ENCODE measurements at regions not wholly inside any gene's neighbourhood (a gene's known extent, or its start where the extent isn't known, plus 50 kb on each side); places are given as distances from the start of the nearest gene placed in this dataset.

DNA sequence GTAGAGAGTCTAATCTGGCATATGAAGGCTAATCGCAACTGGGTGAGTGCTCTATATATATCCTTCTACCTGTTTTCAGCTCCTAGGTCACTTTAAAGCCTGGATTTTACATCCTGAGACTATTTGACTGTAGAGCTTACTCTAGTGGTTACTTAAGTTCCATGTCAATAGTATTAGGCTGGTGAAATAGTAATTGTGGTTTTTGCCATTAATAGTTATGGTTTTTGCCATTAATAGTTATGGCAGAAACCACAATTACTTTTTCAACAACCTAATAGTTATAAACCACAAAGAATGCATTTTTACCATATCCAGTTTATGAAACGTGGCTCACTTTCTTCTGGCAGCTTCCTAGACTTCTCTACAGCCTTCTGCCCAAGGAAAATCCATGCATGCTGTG is 263.1 kb upstream of the KIAA1217 start:
- ChIA-PET POLR2A (no interaction called here), CTCF (no interaction called here)
- no peak for DNase-seq (ENCODE audit: extremely low spot score)

GRCh38 chr10:23951841-23952240 is 257.1 kb upstream of the KIAA1217 start:
- TF ChIP-seq SUZ12 (IDR thresholded peaks at IDR 0.05) (no peak), HDGF (IDR thresholded peaks at IDR 0.05; ENCODE audit: borderline replicate concordance) (no peak), ZNF384 (IDR thresholded peaks at IDR 0.05) (no peak), TARDBP (IDR thresholded peaks at IDR 0.05) (no peak), NFRKB (IDR thresholded peaks at IDR 0.05) (no peak), SP1 (IDR thresholded peaks at IDR 0.05) (no peak), LEF1 (IDR thresholded peaks at IDR 0.05; ENCODE audit: borderline replicate concordance) (no peak), FOXA1 (IDR thresholded peaks at IDR 0.05) (no peak), FOXM1 (IDR thresholded peaks at IDR 0.05; ENCODE audit: borderline replicate concordance) (no peak), CTBP1 (IDR thresholded peaks at IDR 0.05; ENCODE audit: borderline replicate concordance) (no peak), ELF4 (IDR thresholded peaks at IDR 0.05) (no peak)
- TF ChIP-seq, protein P1, sequence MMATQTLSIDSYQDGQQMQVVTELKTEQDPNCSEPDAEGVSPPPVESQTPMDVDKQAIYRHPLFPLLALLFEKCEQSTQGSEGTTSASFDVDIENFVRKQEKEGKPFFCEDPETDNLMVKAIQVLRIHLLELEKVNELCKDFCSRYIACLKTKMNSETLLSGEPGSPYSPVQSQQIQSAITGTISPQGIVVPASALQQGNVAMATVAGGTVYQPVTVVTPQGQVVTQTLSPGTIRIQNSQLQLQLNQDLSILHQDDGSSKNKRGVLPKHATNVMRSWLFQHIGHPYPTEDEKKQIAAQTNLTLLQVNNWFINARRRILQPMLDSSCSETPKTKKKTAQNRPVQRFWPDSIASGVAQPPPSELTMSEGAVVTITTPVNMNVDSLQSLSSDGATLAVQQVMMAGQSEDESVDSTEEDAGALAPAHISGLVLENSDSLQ (IDR thresholded peaks at IDR 0.05): no peak
- POLR2A ChIA-PET: no interaction called here
- CTCF ChIA-PET: no interaction called here
- DNase-seq (ENCODE audit: extremely low spot score): no peak

More for the DNA sequence above, 263.1 kb upstream of the KIAA1217 start:
- TF ChIP-seq NFRKB (IDR thresholded peaks at IDR 0.05) (no peak), BHLHE40 (IDR thresholded peaks at IDR 0.05; ENCODE audit: borderline replicate concordance) (no peak), FOXA1 (IDR thresholded peaks at IDR 0.05) (no peak), SUZ12 (IDR thresholded peaks at IDR 0.05) (no peak), FOXM1 (IDR thresholded peaks at IDR 0.05; ENCODE audit: borderline replicate concordance) (no peak), L3MBTL2 (conservative IDR thresholded peaks at IDR 0.05) (no peak), HDGF (IDR thresholded peaks at IDR 0.05; ENCODE audit: borderline replicate concordance) (no peak), ELF4 (IDR thresholded peaks at IDR 0.05) (no peak), TARDBP (IDR thresholded peaks at IDR 0.05) (no peak), LEF1 (IDR thresholded peaks at IDR 0.05; ENCODE audit: borderline replicate concordance) (no peak), ARNT (IDR thresholded peaks at IDR 0.05) (no peak), SP1 (IDR thresholded peaks at IDR 0.05) (no peak), ZNF384 (IDR thresholded peaks at IDR 0.05) (no peak), CTBP1 (IDR thresholded peaks at IDR 0.05; ENCODE audit: borderline replicate concordance) (no peak), FOXK2 (IDR thresholded peaks at IDR 0.05) (no peak)
- TF ChIP-seq, protein P1 (IDR thresholded peaks at IDR 0.05): no peak

- ChIA-PET POLR2A (no interaction called here), CTCF (no interaction called here)
- TF ChIP-seq ARNT (IDR thresholded peaks at IDR 0.05) (no peak), FOXM1 (IDR thresholded peaks at IDR 0.05; ENCODE audit: borderline replicate concordance) (no peak), FOXK2 (IDR thresholded peaks at IDR 0.05) (no peak), HDGF (IDR thresholded peaks at IDR 0.05; ENCODE audit: borderline replicate concordance) (no peak)
- DNase-seq (ENCODE audit: extremely low spot score): no peak
These were observed 253.3 kb upstream of the KIAA1217 start for GRCh38 chr10:23955456-23956225.

GRCh38 chr10:23965123-23965522 is 243.8 kb upstream of the KIAA1217 start:
- POLR2A ChIA-PET: no interaction called here
- DNase-seq (ENCODE audit: extremely low spot score): no peak
- TF ChIP-seq FOXA1 (IDR thresholded peaks at IDR 0.05): no peak
- no peak for TF ChIP-seq ELF4 (IDR thresholded peaks at IDR 0.05)
- no peak for TF ChIP-seq FOXK2 (IDR thresholded peaks at IDR 0.05)
- no peak for TF ChIP-seq BHLHE40 (IDR thresholded peaks at IDR 0.05; ENCODE audit: borderline replicate concordance)
- no peak for TF ChIP-seq SP1 (IDR thresholded peaks at IDR 0.05)
- no peak for TF ChIP-seq ZNF384 (IDR thresholded peaks at IDR 0.05)
- TF ChIP-seq NFRKB (IDR thresholded peaks at IDR 0.05): no peak
- no peak for TF ChIP-seq FOXM1 (IDR thresholded peaks at IDR 0.05; ENCODE audit: borderline replicate concordance)
- no peak for TF ChIP-seq HDGF (IDR thresholded peaks at IDR 0.05; ENCODE audit: borderline replicate concordance)
- TF ChIP-seq L3MBTL2 (conservative IDR thresholded peaks at IDR 0.05): no peak
- TF ChIP-seq LEF1 (IDR thresholded peaks at IDR 0.05; ENCODE audit: borderline replicate concordance): no peak
- no peak for TF ChIP-seq TARDBP (IDR thresholded peaks at IDR 0.05)
- TF ChIP-seq SUZ12 (IDR thresholded peaks at IDR 0.05): no peak
- TF ChIP-seq, protein P1 (IDR thresholded peaks at IDR 0.05): no peak
- no peak for TF ChIP-seq ARNT (IDR thresholded peaks at IDR 0.05)
- TF ChIP-seq CTBP1 (IDR thresholded peaks at IDR 0.05; ENCODE audit: borderline replicate concordance): no peak
- CTCF ChIA-PET: no interaction called here

GRCh38 chr10:23965880-23966279 is 243.1 kb upstream of the KIAA1217 start:
- CTCF ChIA-PET: no interaction called here
- TF ChIP-seq LEF1 (IDR thresholded peaks at IDR 0.05; ENCODE audit: borderline replicate concordance) (no peak), NFRKB (IDR thresholded peaks at IDR 0.05) (no peak), BHLHE40 (IDR thresholded peaks at IDR 0.05; ENCODE audit: borderline replicate concordance) (no peak), SP1 (IDR thresholded peaks at IDR 0.05) (no peak), FOXA1 (IDR thresholded peaks at IDR 0.05) (no peak), HDGF (IDR thresholded peaks at IDR 0.05; ENCODE audit: borderline replicate concordance) (no peak), FOXK2 (IDR thresholded peaks at IDR 0.05) (no peak), FOXM1 (IDR thresholded peaks at IDR 0.05; ENCODE audit: borderline replicate concordance) (no peak), TARDBP (IDR thresholded peaks at IDR 0.05) (no peak), ZNF384 (IDR thresholded peaks at IDR 0.05) (no peak), ARNT (IDR thresholded peaks at IDR 0.05) (no peak), ELF4 (IDR thresholded peaks at IDR 0.05) (no peak), CTBP1 (IDR thresholded peaks at IDR 0.05; ENCODE audit: borderline replicate concordance) (no peak), L3MBTL2 (conservative IDR thresholded peaks at IDR 0.05) (no peak), SUZ12 (IDR thresholded peaks at IDR 0.05) (no peak)
- TF ChIP-seq, protein P1 (IDR thresholded peaks at IDR 0.05): no peak
- no peak for DNase-seq (ENCODE audit: extremely low spot score)
- POLR2A ChIA-PET: no interaction called here

Data from HEK293T (cell line).